K562 (cell line): ENCODE measurements at regions not wholly inside any gene's neighbourhood (a gene's known extent, or its start where the extent isn't known, plus 50 kb on each side); places are given as distances from the start of the nearest gene placed in this dataset.

Experiments
- ATAC-seq: fragments of 200-7000 bp; cut with Tn5 transposase; 3 replicates; pipeline ENCODE4 v1.9.1; 2020; ENCODE audit warnings: moderate library complexity
- BruUV-seq: library from RNA; stranded (reverse); fragments of 400-500 nt; replicated peaks from 2 replicates; lab custom pipeline; 2021; lab: Mats Ljungman, UMichigan
- CTCF ChIA-PET: fragments of 300-600 bp; formaldehyde crosslinking; extraction: SDS; loops from one replicate; lab custom pipeline; 2021; ENCODE audit warnings: low intra/inter-chr PET ratio; lab: Yijun Ruan, JAX
- POLR2A ChIA-PET: fragments of 300-600, 350-650 bp; sonication (Branson Sonifier 250); formaldehyde crosslinking; extraction: SDS; loops from one replicate; lab custom pipeline; 2021; ENCODE audit warnings: antibody characterized with exemption, inconsistent platforms; lab: Yijun Ruan, JAX
- DNase-seq, 4 experiments: peaks; one replicate each; pipeline versions ENCODE4 v3.0.0 to v3.0.0-alpha.2; 2011 to 2018; ENCODE audit warnings: low spot score in 3 of 4, mixed read lengths in 3 of 4; ENCODE audit errors: extremely low read depth in 1 of 4
- FAIRE-seq: peaks from 2 replicates; lab custom pipeline; 2011; peaks lifted over from hg19 to GRCh38; lab: Jason Lieb, UNC
- H2AFZ ChIP-seq: 2 replicates; pipeline ENCODE4 v1.6.0; 2011; ENCODE audit warnings: low read depth, low read length, control low read depth, inconsistent platforms
- H3K27ac ChIP-seq: fragments of 200-600 bp; 3 replicates; pipeline ENCODE4 v1.8.0; 2011; ENCODE audit warnings: low read depth, mild to moderate bottlenecking, control low read depth, inconsistent platforms, low read length, moderate library complexity, mixed read lengths; ENCODE audit errors: extremely low read depth
- H3K27me3 ChIP-seq, 2 experiments: fragments of 300-600 bp in 1 of 2; 2 replicates in 1 of 2; 3 replicates in 1 of 2; pipeline versions ENCODE4 v1.6.0 to v1.8.0; 2011; ENCODE audit warnings: inconsistent platforms in 2 of 2, low read length in 2 of 2, mild to moderate bottlenecking in 1 of 2, mixed read lengths in 1 of 2, moderate library complexity in 1 of 2; ENCODE audit not compliant: control insufficient read depth in 2 of 2, insufficient read depth in 2 of 2
- H3K36me3 ChIP-seq: fragments of 300-600 bp; 3 replicates; pipeline ENCODE4 v1.8.0; 2011; ENCODE audit warnings: mild to moderate bottlenecking, low read length, inconsistent platforms; ENCODE audit not compliant: control insufficient read depth, insufficient read depth
- H3K4me1 ChIP-seq, 2 experiments: fragments of 200-600 bp in 1 of 2; replicated peaks in 1 of 2; 2 replicates in 1 of 2; 3 replicates in 1 of 2; pipeline versions ENCODE4 v1.5.1 to v1.8.0; 2011; ENCODE audit warnings: inconsistent platforms in 2 of 2, low read length in 2 of 2, mild to moderate bottlenecking in 1 of 2, mixed read lengths in 1 of 2, moderate library complexity in 1 of 2; ENCODE audit not compliant: control insufficient read depth in 2 of 2, insufficient read depth in 2 of 2
- H3K4me2 ChIP-seq: 2 replicates; pipeline ENCODE4 v1.6.1; 2011; ENCODE audit warnings: low read length, control low read depth, inconsistent platforms, mixed read lengths; ENCODE audit not compliant: insufficient read depth
- H3K4me3 ChIP-seq: fragments of 200-600 bp; sonication (generic), shearing (Covaris generic); 2 replicates; pipeline ENCODE4 v1.5.1; 2016; ENCODE audit warnings: control low read depth, inconsistent platforms
- H3K79me2 ChIP-seq: fragments of 200-600 bp; 3 replicates; pipeline ENCODE4 v1.8.0; 2011; ENCODE audit warnings: low read length, inconsistent platforms; ENCODE audit not compliant: control insufficient read depth, insufficient read depth
- H3K9ac ChIP-seq, 2 experiments: 2 replicates each; pipeline versions ENCODE4 v1.6.0 to v1.6.1; 2011; ENCODE audit warnings: low read depth in 2 of 2, low read length in 2 of 2, control low read depth in 1 of 2, inconsistent platforms in 1 of 2, mild to moderate bottlenecking in 1 of 2, mixed read lengths in 1 of 2; ENCODE audit not compliant: insufficient read depth in 1 of 2
- H3K9me1 ChIP-seq: one replicate; pipeline ENCODE4 v1.6.0; 2011; ENCODE audit warnings: inconsistent platforms, mild to moderate bottlenecking, low read length, moderate library complexity; ENCODE audit not compliant: control insufficient read depth, insufficient read depth
- H3K9me3 ChIP-seq: replicated peaks from 2 replicates; pipeline ENCODE4 v1.5.1; 2011; ENCODE audit warnings: low read depth, low read length, inconsistent platforms; ENCODE audit not compliant: control insufficient read depth, insufficient read depth
- H4K20me1 ChIP-seq: replicated peaks from 2 replicates; pipeline ENCODE4 v1.6.1; 2011; ENCODE audit warnings: low read length, inconsistent platforms, mixed read lengths; ENCODE audit not compliant: control insufficient read depth, insufficient read depth
- HIVEP1 ChIP-seq: fragments of 250-450 bp; sonication (Bioruptor Pico); IDR thresholded peaks from 2 replicates; pipeline ENCODE4 v1.4.0; 2020; ENCODE audit warnings: mild to moderate bottlenecking
- MAZ ChIP-seq, 2 experiments: fragments of 450-650 bp in 1 of 2; sonication (generic) in 1 of 2; formaldehyde crosslinking; IDR thresholded peaks in 1 of 2; conservative IDR thresholded peaks in 1 of 2; 2 replicates each; pipeline versions ENCODE4 v1.4.0 to v1.5.0; 2020; ENCODE audit warnings: mild to moderate bottlenecking in 1 of 2, missing genetic modification reagents in 1 of 2
- RNF219 ChIP-seq: fragments of 250-450 bp; sonication (Bioruptor Pico); IDR thresholded peaks from 2 replicates; pipeline ENCODE4 v1.5.0; 2022; ENCODE audit warnings: mild to moderate bottlenecking
- SMC3 ChIP-seq: conservative IDR thresholded peaks from 2 replicates; pipeline ENCODE4 v1.6.1; 2011; ENCODE audit warnings: low read depth, low read length, improper control_type of control experiment; ENCODE audit not compliant: insufficient read depth
- ZKSCAN8 ChIP-seq: fragments of 200-800 bp; sonication (Bioruptor generic); IDR thresholded peaks from 2 replicates; pipeline ENCODE4 v1.6.1; 2016; ENCODE audit warnings: missing genetic modification characterization, missing compliant biosample characterization
- ZNF444 ChIP-seq: fragments of 250-450 bp; sonication (Bioruptor Pico); IDR thresholded peaks from 2 replicates; pipeline ENCODE4 v1.4.0; 2020; ENCODE audit warnings: mild to moderate bottlenecking, moderate library complexity
- WGBS: fragments of 100-300 bp; shearing (Covaris generic); methylation state at CpG from one replicate; pipeline ENCODE4 v1.1.6; 2016; ENCODE audit warnings: low coverage, mixed read lengths; ENCODE audit not compliant: insufficient coverage; ENCODE audit errors: missing lambda C conversion rate; 5-methylcytosine and 5-hydroxymethylcytosine counted together
- in situ Hi-C: fragments of 300-500 bp; cut with MboI; formaldehyde crosslinking; loops from 4 replicates; pipeline ENCODE4 v1.15.0; 2018; ENCODE audit warnings: inconsistent platforms, mixed read lengths
- intact Hi-C: fragments of 100-400 bp; cut with micrococcal nuclease; formaldehyde crosslinking; loops from 2 replicates; pipeline ENCODE4 v1.14.2; 2022

- no peak overlapping the region for H3K27ac ChIP-seq
- POLR2A ChIA-PET, result interaction anchor here (0.8 kb wide), 1 partner anchor 14 kb away, joined by 3 read pairs; no protein-coding TSS in a partner anchor
- TF ChIP-seq ZNF444 (CRISPR knock-in tag), result no peak
- TF ChIP-seq MAZ (CRISPR knock-in tag; conservative IDR thresholded peaks at IDR 0.05 in 1 of 2, IDR thresholded peaks at IDR 0.05 in 1 of 2), result no peak
- no peak for TF ChIP-seq HIVEP1 (CRISPR knock-in tag)
- TF ChIP-seq ZKSCAN8, result no peak
- TF ChIP-seq RNF219 (CRISPR knock-in tag), result no peak
- no peak for TF ChIP-seq SMC3
- TF ChIP-seq, all 486 proteins: peak for 0
- BruUV-seq, result no TSS peak
- intact Hi-C loops (no loop called here), in situ Hi-C loops (no loop called here)
- H3K9me1 ChIP-seq, result no peaks in the 10 kb centered on the region
- ATAC-seq, result no peak
- H3K4me3 ChIP-seq, result no peak overlapping the region
- WGBS, result 0% methylated on average over 3 of the region's 3 CpGs
- CTCF ChIA-PET, result no interaction called here
- no peak overlapping the region for H3K4me2 ChIP-seq
- H2AFZ ChIP-seq, result no peak overlapping the region
- DNase-seq, result no peak
- FAIRE-seq, result no peak
- peaks cover 4% of the 10 kb centered on the region; the same call in 1 of the 2 replicates for H4K20me1 ChIP-seq
- H3K36me3 ChIP-seq, result no peaks in the 10 kb centered on the region
- H3K9me3 ChIP-seq, result no peaks in the 10 kb centered on the region
- no peak overlapping the region for H3K9ac ChIP-seq
- no peaks in the 10 kb centered on the region for H3K79me2 ChIP-seq
- H3K4me1 ChIP-seq, result no peaks in the 10 kb centered on the region; a peak in 1 of 5 replicates
- peaks cover 0 to 31% of the 10 kb centered on the region in 2 experiments; a peak in 2 of 5 replicates for H3K27me3 ChIP-seq
Observed at GRCh38 chr1:30521261-30521865, 202.0 kb downstream of the MATN1 start.
